Liver (tissue), 3 donors: ENCODE measurements at regions not wholly inside any gene's neighbourhood (a gene's known extent, or its start where the extent isn't known, plus 50 kb on each side); places are given as distances from the start of the nearest gene placed in this dataset.

ENCODE experiments used
- RAD21 ChIP-seq, 2 donors: IDR thresholded peaks; 2 replicates each; pipeline ENCODE4 v1.6.1; 2016; ENCODE audit warnings: antibody characterized with exemption in 2 of 2, mild to moderate bottlenecking in 2 of 2
- TF ChIP-seq, protein P1 (sequence below): fragments of 150-350 bp; IDR thresholded peaks from 2 replicates; pipeline ENCODE4 v1.5.1; 2017; ENCODE audit warnings: improper control_type of control experiment, low read depth, low read length; ENCODE audit not compliant: missing input control
- TF ChIP-seq, protein P2 (sequence below): IDR thresholded peaks from 2 replicates; pipeline ENCODE4 v1.6.1; 2016; ENCODE audit warnings: antibody characterized with exemption
- donor health status: healthy.
- donor health status: healthy.

DNA sequence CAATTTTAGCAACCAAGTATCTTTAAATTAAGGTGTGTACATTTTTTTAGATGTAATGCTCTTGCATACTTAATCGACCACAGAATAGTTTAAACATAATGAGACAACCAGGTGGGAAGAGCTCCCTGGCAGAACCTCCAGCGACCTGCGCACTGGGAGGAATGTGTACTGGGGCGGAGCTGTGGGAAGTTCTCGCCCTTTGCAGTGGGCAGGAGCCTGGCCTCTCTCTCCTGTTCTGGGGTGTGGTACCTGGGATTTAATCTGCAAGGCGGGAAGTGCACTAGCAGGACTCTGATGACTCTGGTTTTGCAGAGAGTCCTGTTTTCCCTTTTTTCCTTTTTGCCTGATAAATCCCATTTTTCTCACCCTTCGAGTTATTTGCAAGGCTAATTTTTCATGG, 150.7 kb downstream of the SLC28A3 start:
- TF ChIP-seq, protein P1, sequence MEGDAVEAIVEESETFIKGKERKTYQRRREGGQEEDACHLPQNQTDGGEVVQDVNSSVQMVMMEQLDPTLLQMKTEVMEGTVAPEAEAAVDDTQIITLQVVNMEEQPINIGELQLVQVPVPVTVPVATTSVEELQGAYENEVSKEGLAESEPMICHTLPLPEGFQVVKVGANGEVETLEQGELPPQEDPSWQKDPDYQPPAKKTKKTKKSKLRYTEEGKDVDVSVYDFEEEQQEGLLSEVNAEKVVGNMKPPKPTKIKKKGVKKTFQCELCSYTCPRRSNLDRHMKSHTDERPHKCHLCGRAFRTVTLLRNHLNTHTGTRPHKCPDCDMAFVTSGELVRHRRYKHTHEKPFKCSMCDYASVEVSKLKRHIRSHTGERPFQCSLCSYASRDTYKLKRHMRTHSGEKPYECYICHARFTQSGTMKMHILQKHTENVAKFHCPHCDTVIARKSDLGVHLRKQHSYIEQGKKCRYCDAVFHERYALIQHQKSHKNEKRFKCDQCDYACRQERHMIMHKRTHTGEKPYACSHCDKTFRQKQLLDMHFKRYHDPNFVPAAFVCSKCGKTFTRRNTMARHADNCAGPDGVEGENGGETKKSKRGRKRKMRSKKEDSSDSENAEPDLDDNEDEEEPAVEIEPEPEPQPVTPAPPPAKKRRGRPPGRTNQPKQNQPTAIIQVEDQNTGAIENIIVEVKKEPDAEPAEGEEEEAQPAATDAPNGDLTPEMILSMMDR = no peak
- no peak for TF ChIP-seq RAD21 (IDR thresholded peaks at IDR 0.05)
- TF ChIP-seq, protein P2, sequence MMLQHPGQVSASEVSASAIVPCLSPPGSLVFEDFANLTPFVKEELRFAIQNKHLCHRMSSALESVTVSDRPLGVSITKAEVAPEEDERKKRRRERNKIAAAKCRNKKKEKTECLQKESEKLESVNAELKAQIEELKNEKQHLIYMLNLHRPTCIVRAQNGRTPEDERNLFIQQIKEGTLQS = no peak
